ENCODE measurements at regions not wholly inside any gene's neighbourhood (a gene's known extent, or its start where the extent isn't known, plus 50 kb on each side); places are given as distances from the start of the nearest gene placed in this dataset.

DNA sequence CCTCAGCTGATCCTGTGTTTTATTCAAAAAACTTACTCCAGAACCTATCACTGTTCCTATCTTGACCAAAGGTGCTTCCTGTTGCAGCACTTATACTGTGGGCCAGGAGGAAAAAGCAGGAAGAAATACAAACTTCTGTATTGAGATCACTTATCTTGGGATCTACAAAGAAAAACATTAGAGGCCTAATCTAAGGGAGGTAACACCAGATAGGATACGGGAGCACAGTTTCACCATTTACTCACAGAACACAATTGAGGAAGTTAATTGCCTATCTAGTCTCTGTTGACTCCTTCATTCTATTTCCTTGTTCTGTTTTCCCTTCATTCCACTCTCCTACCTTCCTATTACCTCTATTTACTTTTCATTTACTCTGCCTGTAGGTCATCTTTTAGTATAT lies 287.2 kb upstream of the LINC00305 start:
- TF ChIP-seq, protein P1, sequence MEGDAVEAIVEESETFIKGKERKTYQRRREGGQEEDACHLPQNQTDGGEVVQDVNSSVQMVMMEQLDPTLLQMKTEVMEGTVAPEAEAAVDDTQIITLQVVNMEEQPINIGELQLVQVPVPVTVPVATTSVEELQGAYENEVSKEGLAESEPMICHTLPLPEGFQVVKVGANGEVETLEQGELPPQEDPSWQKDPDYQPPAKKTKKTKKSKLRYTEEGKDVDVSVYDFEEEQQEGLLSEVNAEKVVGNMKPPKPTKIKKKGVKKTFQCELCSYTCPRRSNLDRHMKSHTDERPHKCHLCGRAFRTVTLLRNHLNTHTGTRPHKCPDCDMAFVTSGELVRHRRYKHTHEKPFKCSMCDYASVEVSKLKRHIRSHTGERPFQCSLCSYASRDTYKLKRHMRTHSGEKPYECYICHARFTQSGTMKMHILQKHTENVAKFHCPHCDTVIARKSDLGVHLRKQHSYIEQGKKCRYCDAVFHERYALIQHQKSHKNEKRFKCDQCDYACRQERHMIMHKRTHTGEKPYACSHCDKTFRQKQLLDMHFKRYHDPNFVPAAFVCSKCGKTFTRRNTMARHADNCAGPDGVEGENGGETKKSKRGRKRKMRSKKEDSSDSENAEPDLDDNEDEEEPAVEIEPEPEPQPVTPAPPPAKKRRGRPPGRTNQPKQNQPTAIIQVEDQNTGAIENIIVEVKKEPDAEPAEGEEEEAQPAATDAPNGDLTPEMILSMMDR (IDR thresholded peaks at IDR 0.05; ENCODE audit: low read depth, low read length, poor library complexity, severe bottlenecking), result no peak
- TF ChIP-seq EZH2phosphoT487 (IDR thresholded peaks at IDR 0.05; ENCODE audit: borderline replicate concordance, low read length), result no peak
- Histone ChIP-seq H3K4me3 (ENCODE audit: low read length) (no peak overlapping the region), H3K4me1 (ENCODE audit: control insufficient read depth, low read length) (no peaks in the 10 kb centered on the region), H4K20me1 (ENCODE audit: control insufficient read depth, insufficient read depth, low read depth, low read length) (no peaks in the 10 kb centered on the region), H3K79me2 (ENCODE audit: control insufficient read depth, low read length) (no peaks in the 10 kb centered on the region), H3K36me3 (ENCODE audit: control insufficient read depth, low read length) (no peaks in the 10 kb centered on the region), H3K27me3 (ENCODE audit: control insufficient read depth, low read length) (no peaks in the 10 kb centered on the region), H3K9me2 (replicated peaks; ENCODE audit: control insufficient read depth, low read length) (no peaks in the 10 kb centered on the region), H3F3A (ENCODE audit: control insufficient read depth, insufficient read depth) (no peaks in the 10 kb centered on the region), H3K4me2 (ENCODE audit: low read length) (no peak overlapping the region), H3K27ac (ENCODE audit: low read depth, low read length) (no peak overlapping the region), H3K9me3 (ENCODE audit: control insufficient read depth, insufficient read depth, low read length) (no peaks in the 10 kb centered on the region)

DNA sequence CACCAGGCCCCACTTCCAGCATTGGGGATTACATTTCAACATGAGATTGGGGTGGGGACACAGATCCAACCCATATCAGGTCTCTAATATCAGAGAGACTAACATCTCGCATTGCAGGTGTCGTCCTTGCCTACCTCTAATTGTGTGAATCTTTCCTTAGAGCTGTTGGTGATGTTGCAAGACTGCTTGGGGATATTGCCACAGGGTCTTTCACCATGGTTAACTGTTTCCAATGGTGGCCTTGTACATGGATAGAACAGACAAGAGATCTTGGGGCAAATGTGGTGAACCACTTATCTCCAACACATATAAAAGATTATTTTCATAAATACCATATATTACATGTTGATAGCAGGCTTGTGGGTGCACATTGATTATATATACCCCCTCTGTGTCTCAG lies 270.3 kb upstream of the LINC00305 start:
- no peak overlapping the region for H3K27ac ChIP-seq (ENCODE audit: low read depth, low read length)
- no peak for TF ChIP-seq EZH2phosphoT487 (IDR thresholded peaks at IDR 0.05; ENCODE audit: borderline replicate concordance, low read length)
- TF ChIP-seq, protein P1 (IDR thresholded peaks at IDR 0.05; ENCODE audit: low read depth, low read length, poor library complexity, severe bottlenecking), result no peak

DNA sequence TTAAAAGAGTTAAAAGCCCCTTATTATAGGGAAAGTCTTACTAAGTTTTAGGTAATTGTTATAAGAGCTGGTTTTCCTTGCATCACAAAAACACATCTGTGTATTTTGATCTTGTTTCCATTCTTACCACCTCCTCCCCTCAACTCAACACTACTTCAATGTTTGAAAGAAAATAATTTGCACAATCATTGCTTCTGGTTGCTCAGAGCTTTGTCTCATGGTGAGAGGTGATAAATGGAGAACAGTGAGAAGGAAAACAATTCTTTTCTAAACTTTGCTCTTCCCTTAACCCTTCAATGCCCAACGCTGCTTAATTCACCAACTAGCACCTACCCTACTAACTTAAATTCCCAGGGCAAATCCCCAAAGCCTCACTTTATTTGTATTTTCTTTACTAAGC lies 268.1 kb upstream of the LINC00305 start:
- H3K36me3 ChIP-seq (ENCODE audit: control insufficient read depth, low read length), result no peaks in the 10 kb centered on the region
- H3K9me2 ChIP-seq (replicated peaks; ENCODE audit: control insufficient read depth, low read length), result no peaks in the 10 kb centered on the region
- no peaks in the 10 kb centered on the region for H4K20me1 ChIP-seq (ENCODE audit: control insufficient read depth, insufficient read depth, low read depth, low read length)
- TF ChIP-seq, protein P1 (IDR thresholded peaks at IDR 0.05; ENCODE audit: low read depth, low read length, poor library complexity, severe bottlenecking), result no peak
- TF ChIP-seq EZH2phosphoT487 (IDR thresholded peaks at IDR 0.05; ENCODE audit: borderline replicate concordance, low read length), result no peak
- H3K4me1 ChIP-seq (ENCODE audit: control insufficient read depth, low read length), result no peaks in the 10 kb centered on the region
- H3F3A ChIP-seq (ENCODE audit: control insufficient read depth, insufficient read depth), result no peaks in the 10 kb centered on the region
- no peak overlapping the region for H3K27ac ChIP-seq (ENCODE audit: low read depth, low read length)
- no peaks in the 10 kb centered on the region for H3K9me3 ChIP-seq (ENCODE audit: control insufficient read depth, insufficient read depth, low read length)
- no peak overlapping the region for H3K4me3 ChIP-seq (ENCODE audit: low read length)
- H3K79me2 ChIP-seq (ENCODE audit: control insufficient read depth, low read length), result no peaks in the 10 kb centered on the region
- no peaks in the 10 kb centered on the region for H3K27me3 ChIP-seq (ENCODE audit: control insufficient read depth, low read length)
- H3K4me2 ChIP-seq (ENCODE audit: low read length), result no peak overlapping the region

More for the DNA sequence above, 270.3 kb upstream of the LINC00305 start:
- Histone ChIP-seq H3K36me3 (ENCODE audit: control insufficient read depth, low read length) (no peaks in the 10 kb centered on the region), H3K4me3 (ENCODE audit: low read length) (no peak overlapping the region), H3K4me2 (ENCODE audit: low read length) (no peak overlapping the region), H3F3A (ENCODE audit: control insufficient read depth, insufficient read depth) (no peaks in the 10 kb centered on the region), H3K27me3 (ENCODE audit: control insufficient read depth, low read length) (no peaks in the 10 kb centered on the region), H3K4me1 (ENCODE audit: control insufficient read depth, low read length) (no peaks in the 10 kb centered on the region), H3K9me2 (replicated peaks; ENCODE audit: control insufficient read depth, low read length) (no peaks in the 10 kb centered on the region), H4K20me1 (ENCODE audit: control insufficient read depth, insufficient read depth, low read depth, low read length) (no peaks in the 10 kb centered on the region), H3K9me3 (ENCODE audit: control insufficient read depth, insufficient read depth, low read length) (no peaks in the 10 kb centered on the region), H3K79me2 (ENCODE audit: control insufficient read depth, low read length) (no peaks in the 10 kb centered on the region)

DNA sequence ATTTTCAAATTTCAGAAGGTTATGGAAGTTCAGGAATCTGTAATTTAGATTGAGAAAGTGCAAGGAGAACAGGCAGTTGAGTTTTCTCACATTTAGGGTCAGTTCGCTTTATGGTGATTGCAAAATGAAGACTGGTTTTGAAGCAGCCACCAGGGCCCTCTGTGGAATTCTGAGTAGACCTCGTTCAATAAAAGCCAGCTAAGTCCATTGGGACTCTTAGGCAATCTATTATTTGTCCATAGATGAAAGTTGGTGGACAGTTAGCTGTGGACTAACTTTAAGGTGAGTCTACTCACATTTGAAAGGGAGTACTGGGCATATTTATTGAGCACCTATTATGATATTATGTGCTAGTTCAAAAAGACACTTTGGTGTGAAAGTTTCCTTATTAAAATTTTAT lies 266.3 kb upstream of the LINC00305 start:
- TF ChIP-seq, protein P1 (IDR thresholded peaks at IDR 0.05; ENCODE audit: low read depth, low read length, poor library complexity, severe bottlenecking), result no peak
- no peak for TF ChIP-seq EZH2phosphoT487 (IDR thresholded peaks at IDR 0.05; ENCODE audit: borderline replicate concordance, low read length)

More for the DNA sequence above, 266.3 kb upstream of the LINC00305 start:
- no peak overlapping the region for H3K27ac ChIP-seq (ENCODE audit: low read depth, low read length)
- H3K27me3 ChIP-seq (ENCODE audit: control insufficient read depth, low read length), result no peaks in the 10 kb centered on the region
- no peaks in the 10 kb centered on the region for H3K4me1 ChIP-seq (ENCODE audit: control insufficient read depth, low read length)
- H3K9me3 ChIP-seq (ENCODE audit: control insufficient read depth, insufficient read depth, low read length), result no peaks in the 10 kb centered on the region
- no peaks in the 10 kb centered on the region for H3K36me3 ChIP-seq (ENCODE audit: control insufficient read depth, low read length)
- no peaks in the 10 kb centered on the region for H4K20me1 ChIP-seq (ENCODE audit: control insufficient read depth, insufficient read depth, low read depth, low read length)
- no peaks in the 10 kb centered on the region for H3K79me2 ChIP-seq (ENCODE audit: control insufficient read depth, low read length)
- H3K4me3 ChIP-seq (ENCODE audit: low read length), result no peak overlapping the region
- H3K4me2 ChIP-seq (ENCODE audit: low read length), result no peak overlapping the region
- no peaks in the 10 kb centered on the region for H3F3A ChIP-seq (ENCODE audit: control insufficient read depth, insufficient read depth)
- H3K9me2 ChIP-seq (replicated peaks; ENCODE audit: control insufficient read depth, low read length), result no peaks in the 10 kb centered on the region
